SK-N-DZ (cell line): ENCODE measurements at regions not wholly inside any gene's neighbourhood (a gene's known extent, or its start where the extent isn't known, plus 50 kb on each side); places are given as distances from the start of the nearest gene placed in this dataset.

Source experiments
- DNase-seq: peaks from one replicate; pipeline ENCODE4 v3.0.0-alpha.2; 2015; ENCODE audit warnings: low spot score

GRCh38 chr2:49260979-49261538 lies 106.7 kb upstream of the FSHR start:
- peak; percentile 3 for DNase-seq

GRCh38 chr2:49259926-49260325 lies 105.6 kb upstream of the FSHR start:
- DNase-seq: no peak

- peak; percentile 19 for DNase-seq
Measured at GRCh38 chr2:49255409-49255971, 101.2 kb upstream of the FSHR start.

- no peak for DNase-seq
Measured at GRCh38 chr2:49254401-49254800, 100.1 kb upstream of the FSHR start.

- DNase-seq: no peak
Measured at GRCh38 chr2:49251766-49252165, 97.5 kb upstream of the FSHR start.

- no peak for DNase-seq
Measured at GRCh38 chr2:49251251-49251650, 96.9 kb upstream of the FSHR start.

GRCh38 chr2:49248506-49248905 lies 94.2 kb upstream of the FSHR start:
- DNase-seq: no peak

GRCh38 chr2:49241991-49242390 lies 87.7 kb upstream of the FSHR start:
- no peak for DNase-seq

GRCh38 chr2:49241501-49241900 lies 87.2 kb upstream of the FSHR start:
- DNase-seq: no peak

- DNase-seq: no peak
Measured at GRCh38 chr2:49240608-49241007, 86.3 kb upstream of the FSHR start.

GRCh38 chr2:49238604-49238960 lies 84.3 kb upstream of the FSHR start:
- no peak for DNase-seq

GRCh38 chr2:49237867-49238603 lies 83.7 kb upstream of the FSHR start:
- DNase-seq: no peak

- no peak for DNase-seq
Measured at GRCh38 chr2:49236316-49236715, 82.0 kb upstream of the FSHR start.

GRCh38 chr2:49226360-49226759 lies 72.0 kb upstream of the FSHR start:
- DNase-seq: no peak

GRCh38 chr2:49225126-49225525 lies 70.8 kb upstream of the FSHR start:
- DNase-seq: no peak

GRCh38 chr2:49224426-49225010 lies 70.2 kb upstream of the FSHR start:
- no peak for DNase-seq

- no peak for DNase-seq
Measured at GRCh38 chr2:49222975-49223528, 68.7 kb upstream of the FSHR start.

GRCh38 chr2:49219741-49220140 lies 65.4 kb upstream of the FSHR start:
- no peak for DNase-seq

- DNase-seq: peak; percentile 10
Measured at GRCh38 chr2:49210191-49210590, 55.9 kb upstream of the FSHR start.

GRCh38 chr2:49207204-49207603 lies 52.9 kb upstream of the FSHR start:
- no peak for DNase-seq
